ENCODE measurements at regions not wholly inside any gene's neighbourhood (a gene's known extent, or its start where the extent isn't known, plus 50 kb on each side); places are given as distances from the start of the nearest gene placed in this dataset.
A peak's percentile ranks its signal among the peaks of the same experiment; 100 is the strongest.

DNA sequence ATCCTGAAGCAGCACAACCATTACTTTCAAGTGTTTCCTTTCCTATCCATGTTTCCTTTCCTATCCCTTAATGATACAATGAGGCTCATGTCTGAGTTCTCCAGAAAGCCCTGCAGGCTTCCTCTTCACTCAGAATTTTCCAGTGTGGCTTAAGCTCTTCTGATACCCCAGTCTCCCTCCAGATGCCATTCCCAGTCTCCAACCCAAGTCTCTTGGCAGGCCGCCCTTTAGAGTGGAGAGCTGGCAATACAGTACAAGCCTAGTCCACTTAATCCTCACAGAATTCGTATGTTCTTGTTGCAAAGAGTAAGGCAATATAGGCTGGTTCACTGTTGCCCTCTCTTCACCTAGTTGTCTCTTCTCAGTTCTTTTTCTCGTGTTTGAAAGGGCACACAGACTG lies 503.9 kb upstream of the MDFIC2 start:
- no peak overlapping the region for H3K4me3 ChIP-seq
- H3K4me1 ChIP-seq = no peaks in the 10 kb centered on the region
- no peaks in the 10 kb centered on the region for H3K9me3 ChIP-seq
- H3K27ac ChIP-seq = no peak overlapping the region
- no peak for ATAC-seq (ENCODE audit: low FRiP score in 2 of 2)
- H3K36me3 ChIP-seq = no peaks in the 10 kb centered on the region
- TF ChIP-seq CTCF (IDR thresholded peaks at IDR 0.05) = no peak
- TF ChIP-seq POLR2A (IDR thresholded peaks at IDR 0.05) = no peak
- TF ChIP-seq POLR2AphosphoS5 (IDR thresholded peaks at IDR 0.05) = no peak
- TF ChIP-seq EP300 (IDR thresholded peaks at IDR 0.05) = no peak
- no peak for DNase-seq
- WGBS, 2 donors = 78 to 94% methylated on average over 3 of the region's 3 CpGs
- no peaks in the 10 kb centered on the region for H3K27me3 ChIP-seq

DNA sequence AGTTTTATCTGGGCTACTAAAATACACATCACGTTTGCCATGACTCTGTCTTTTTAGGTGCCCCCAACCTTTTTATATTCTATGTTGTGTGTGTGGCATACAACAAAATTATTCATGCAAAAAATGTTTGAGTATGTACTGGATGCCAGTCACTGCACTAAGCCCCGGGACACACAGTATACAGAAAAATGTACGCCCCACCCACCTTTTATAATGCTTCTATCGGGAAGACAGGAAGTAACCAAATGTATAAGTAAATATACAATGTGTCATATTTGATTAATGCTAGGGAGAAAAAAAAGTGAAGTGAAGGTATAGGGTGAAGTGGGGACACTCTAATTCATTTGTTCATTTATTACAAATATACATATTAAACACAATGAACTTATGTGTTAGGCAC lies 503.4 kb upstream of the MDFIC2 start:
- no peaks in the 10 kb centered on the region for H3K9me3 ChIP-seq
- TF ChIP-seq POLR2AphosphoS5 (IDR thresholded peaks at IDR 0.05) (no peak), POLR2A (IDR thresholded peaks at IDR 0.05) (no peak), EP300 (IDR thresholded peaks at IDR 0.05) (no peak), CTCF (IDR thresholded peaks at IDR 0.05) (no peak)
- H3K27me3 ChIP-seq = no peaks in the 10 kb centered on the region
- no peaks in the 10 kb centered on the region for H3K4me1 ChIP-seq
- ATAC-seq (ENCODE audit: low FRiP score in 2 of 2) (no peak), DNase-seq (no peak)
- no peak overlapping the region for H3K27ac ChIP-seq
- H3K36me3 ChIP-seq = no peaks in the 10 kb centered on the region
- no peak overlapping the region for H3K4me3 ChIP-seq
- 58 to 68% methylated on average over 4 of the region's 4 CpGs for WGBS, 2 donors

DNA sequence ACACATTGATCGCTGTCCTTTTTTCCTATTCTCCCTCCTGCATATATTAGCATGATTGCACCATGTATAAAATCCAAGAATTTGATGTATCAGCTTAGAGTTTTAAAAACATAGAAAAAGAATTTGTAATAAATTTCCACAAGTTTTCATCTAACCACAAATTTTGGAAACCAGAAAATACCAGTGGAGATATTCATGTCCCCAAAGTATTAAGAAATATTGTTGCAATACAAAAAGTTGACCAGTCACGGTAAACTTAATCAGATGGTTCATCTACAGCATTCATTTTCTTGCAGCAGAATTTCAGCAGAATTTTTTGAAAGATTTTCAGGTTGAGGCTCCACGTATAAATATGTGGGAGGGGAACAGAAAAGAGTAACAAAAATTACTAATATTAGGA lies 500.9 kb upstream of the MDFIC2 start:
- Histone ChIP-seq H3K27ac (no peak overlapping the region), H3K4me3 (no peak overlapping the region), H3K27me3 (no peaks in the 10 kb centered on the region), H3K36me3 (no peaks in the 10 kb centered on the region), H3K4me1 (no peaks in the 10 kb centered on the region), H3K9me3 (no peaks in the 10 kb centered on the region)
- ATAC-seq (ENCODE audit: low FRiP score in 2 of 2) (no peak), DNase-seq (no peak)
- 91% methylated on average over 3 of the region's 3 CpGs for WGBS, 2 donors
- TF ChIP-seq POLR2A (IDR thresholded peaks at IDR 0.05) = no peak
- TF ChIP-seq CTCF (IDR thresholded peaks at IDR 0.05) = no peak
- TF ChIP-seq POLR2AphosphoS5 (IDR thresholded peaks at IDR 0.05) = no peak
- TF ChIP-seq EP300 (IDR thresholded peaks at IDR 0.05) = no peak

DNA sequence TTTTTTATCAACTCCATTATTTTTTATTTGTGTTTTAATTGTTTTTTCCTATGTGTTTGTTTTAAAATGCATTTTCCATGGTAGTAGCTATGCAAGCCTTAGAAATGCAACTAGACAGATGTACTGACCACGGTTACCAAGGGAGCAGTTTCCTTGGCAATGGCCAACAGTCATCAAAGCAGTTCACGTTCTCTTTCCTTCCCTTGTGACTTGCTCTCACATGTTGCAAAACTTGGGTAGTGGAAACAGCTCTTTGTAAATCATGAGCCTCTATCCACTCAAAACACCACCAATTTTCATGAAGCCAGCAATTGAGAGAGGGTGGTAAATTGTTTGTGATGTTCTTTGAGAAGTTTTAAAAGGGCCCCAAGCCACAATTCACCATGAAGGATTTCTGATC lies 499.4 kb upstream of the MDFIC2 start:
- Histone ChIP-seq H3K36me3 (no peaks in the 10 kb centered on the region), H3K4me1 (no peaks in the 10 kb centered on the region), H3K4me3 (no peak overlapping the region), H3K9me3 (no peaks in the 10 kb centered on the region), H3K27me3 (no peaks in the 10 kb centered on the region), H3K27ac (no peak overlapping the region)
- TF ChIP-seq POLR2A (IDR thresholded peaks at IDR 0.05) (no peak), POLR2AphosphoS5 (IDR thresholded peaks at IDR 0.05) (no peak), CTCF (IDR thresholded peaks at IDR 0.05) (no peak), EP300 (IDR thresholded peaks at IDR 0.05) (no peak)
- ATAC-seq (ENCODE audit: low FRiP score in 2 of 2) (peak in 1 of 2 donors; percentile 90), DNase-seq (no peak)
- 40 to 48% methylated on average over 2 of the region's 2 CpGs for WGBS, 2 donors

- WGBS, 2 donors = 93 to 94% methylated on average over 1 of the region's 1 CpG
- TF ChIP-seq POLR2AphosphoS5 (IDR thresholded peaks at IDR 0.05) (no peak), POLR2A (IDR thresholded peaks at IDR 0.05) (no peak), EP300 (IDR thresholded peaks at IDR 0.05) (no peak), CTCF (IDR thresholded peaks at IDR 0.05) (no peak)
- no peak for DNase-seq
- Histone ChIP-seq H3K4me1 (peaks cover 0 to 3% (median 0%) of the 10 kb centered on the region in 4 donors), H3K4me3 (no peak overlapping the region), H3K27me3 (no peaks in the 10 kb centered on the region), H3K27ac (no peak overlapping the region), H3K9me3 (no peaks in the 10 kb centered on the region), H3K36me3 (no peaks in the 10 kb centered on the region)
- ATAC-seq (ENCODE audit: low FRiP score in 2 of 2) = no peak
Observed at GRCh38 chr3:70808881-70809280, 496.4 kb upstream of the MDFIC2 start.
